ENCODE measurements at regions not wholly inside any gene's neighbourhood (a gene's known extent, or its start where the extent isn't known, plus 50 kb on each side); places are given as distances from the start of the nearest gene placed in this dataset.

GRCh38 chr4:81623434-81623833 lies 151.7 kb upstream of the RASGEF1B start:
- TF ChIP-seq CTCF (IDR thresholded peaks at IDR 0.05; ENCODE audit: low read depth, low read length), result no peak
- Histone ChIP-seq H3K36me3 (no peaks in the 10 kb centered on the region), H3K27me3 (no peaks in the 10 kb centered on the region), H3K4me3 (ENCODE audit: low read depth, low read length) (no peak overlapping the region), H3K4me1 (no peaks in the 10 kb centered on the region), H3K9me3 (no peaks in the 10 kb centered on the region)
- DNase-seq, result no peak

- DNase-seq, result no peak
- Histone ChIP-seq H3K36me3 (no peaks in the 10 kb centered on the region), H3K27me3 (no peaks in the 10 kb centered on the region), H3K4me3 (ENCODE audit: low read depth, low read length) (no peak overlapping the region), H3K9me3 (no peaks in the 10 kb centered on the region), H3K4me1 (no peaks in the 10 kb centered on the region)
- TF ChIP-seq CTCF (IDR thresholded peaks at IDR 0.05; ENCODE audit: low read depth, low read length), result no peak
These were observed 150.9 kb upstream of the RASGEF1B start for GRCh38 chr4:81622474-81623184.

GRCh38 chr4:81622028-81622427 lies 150.3 kb upstream of the RASGEF1B start:
- Histone ChIP-seq H3K9me3 (no peaks in the 10 kb centered on the region), H3K4me1 (no peaks in the 10 kb centered on the region), H3K36me3 (no peaks in the 10 kb centered on the region), H3K27me3 (no peaks in the 10 kb centered on the region), H3K4me3 (ENCODE audit: low read depth, low read length) (no peak overlapping the region)
- DNase-seq, result no peak
- TF ChIP-seq CTCF (IDR thresholded peaks at IDR 0.05; ENCODE audit: low read depth, low read length), result no peak

GRCh38 chr4:81621490-81621889 lies 149.8 kb upstream of the RASGEF1B start:
- no peaks in the 10 kb centered on the region for H3K9me3 ChIP-seq
- no peak overlapping the region for H3K4me3 ChIP-seq (ENCODE audit: low read depth, low read length)
- no peak for DNase-seq
- H3K4me1 ChIP-seq, result no peaks in the 10 kb centered on the region
- H3K36me3 ChIP-seq, result no peaks in the 10 kb centered on the region
- TF ChIP-seq CTCF (IDR thresholded peaks at IDR 0.05; ENCODE audit: low read depth, low read length), result no peak
- H3K27me3 ChIP-seq, result no peaks in the 10 kb centered on the region

GRCh38 chr4:81620442-81620841 lies 148.7 kb upstream of the RASGEF1B start:
- Histone ChIP-seq H3K4me3 (ENCODE audit: low read depth, low read length) (no peak overlapping the region), H3K27me3 (no peaks in the 10 kb centered on the region), H3K9me3 (no peaks in the 10 kb centered on the region), H3K36me3 (no peaks in the 10 kb centered on the region), H3K4me1 (no peaks in the 10 kb centered on the region)
- no peak for DNase-seq
- TF ChIP-seq CTCF (IDR thresholded peaks at IDR 0.05; ENCODE audit: low read depth, low read length), result no peak

- TF ChIP-seq CTCF (IDR thresholded peaks at IDR 0.05; ENCODE audit: low read depth, low read length), result no peak
- DNase-seq, result no peak
- Histone ChIP-seq H3K27me3 (no peaks in the 10 kb centered on the region), H3K9me3 (no peaks in the 10 kb centered on the region), H3K36me3 (no peaks in the 10 kb centered on the region), H3K4me3 (ENCODE audit: low read depth, low read length) (no peak overlapping the region), H3K4me1 (no peaks in the 10 kb centered on the region)
These were observed 145.8 kb upstream of the RASGEF1B start for GRCh38 chr4:81617545-81617944.

Data from BE2C (cell line).